RKO (cell line): ENCODE measurements at regions not wholly inside any gene's neighbourhood (a gene's known extent, or its start where the extent isn't known, plus 50 kb on each side); places are given as distances from the start of the nearest gene placed in this dataset.

ENCODE experiments used
- DNase-seq: peaks from one replicate; pipeline ENCODE4 v3.0.0-alpha.2; 2016; ENCODE audit warnings: low spot score

DNA sequence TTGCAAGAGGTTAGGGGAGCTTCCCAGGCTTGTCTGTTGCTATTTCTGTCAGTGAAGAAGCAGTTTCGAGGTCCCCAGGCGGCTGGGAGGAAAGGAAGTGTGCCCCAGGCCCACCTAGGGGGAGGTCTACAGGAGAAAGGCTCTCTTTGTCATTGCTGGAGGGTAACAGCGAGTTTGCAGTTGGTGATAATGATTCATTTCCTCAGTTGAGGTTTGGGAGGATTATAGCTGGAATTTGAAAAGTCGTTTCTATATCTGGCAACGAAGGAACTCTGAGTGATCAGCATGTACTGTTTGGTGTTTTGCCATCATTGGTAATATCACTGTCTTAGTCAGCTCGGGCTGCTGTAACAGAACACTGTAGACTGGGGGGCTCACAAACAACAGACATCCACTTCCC lies 65.5 kb upstream of the UBE3A start:
- DNase-seq = no peak

DNA sequence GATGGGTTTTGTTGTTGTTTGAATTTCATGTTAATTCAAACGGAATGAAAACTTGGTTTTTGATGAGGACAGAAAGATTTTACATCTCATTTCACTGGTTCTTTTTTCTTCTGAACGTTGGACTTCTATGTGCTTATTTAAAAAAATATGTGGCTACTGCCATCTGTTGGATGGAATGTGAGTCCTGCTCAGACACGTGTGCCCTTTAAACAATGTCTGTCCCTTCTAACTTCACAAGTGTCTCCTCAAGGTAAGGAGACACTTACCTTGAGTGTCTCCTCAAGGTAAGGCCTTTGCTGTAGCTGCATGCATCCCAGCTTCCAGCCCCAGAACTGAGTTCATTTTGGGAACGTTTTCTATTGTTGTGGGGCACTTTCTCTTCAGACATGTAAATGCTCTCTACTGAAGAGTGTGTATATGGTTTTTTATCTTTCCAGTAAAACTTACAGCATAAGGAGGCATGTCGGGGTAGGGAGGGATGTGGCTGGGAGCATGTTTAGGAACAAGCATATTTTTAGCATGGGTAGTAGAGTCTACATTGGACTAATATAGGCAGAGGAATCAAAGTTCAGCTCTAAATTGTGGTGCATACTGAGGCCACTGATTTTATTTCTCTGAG lies 63.1 kb upstream of the UBE3A start:
- peak; percentile 78 for DNase-seq

DNA sequence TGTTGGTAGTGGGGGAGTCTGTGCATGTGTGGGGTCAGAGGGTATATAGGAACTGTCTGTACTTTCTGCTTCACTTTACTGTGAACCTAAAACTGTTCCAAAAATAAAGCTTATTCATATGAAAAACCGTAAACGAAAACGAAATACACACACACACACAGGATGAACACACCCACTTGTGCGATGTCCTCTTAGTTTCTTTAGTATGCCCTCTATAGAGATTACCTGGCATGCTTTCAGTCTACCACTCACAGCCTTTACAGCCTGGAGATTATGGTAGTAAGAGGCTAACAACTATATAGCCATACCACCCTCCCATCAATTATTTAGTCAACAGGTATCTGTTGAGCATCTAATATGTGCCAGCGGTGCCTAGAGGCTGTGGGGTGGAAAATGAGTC lies 60.0 kb upstream of the UBE3A start:
- DNase-seq = no peak

DNA sequence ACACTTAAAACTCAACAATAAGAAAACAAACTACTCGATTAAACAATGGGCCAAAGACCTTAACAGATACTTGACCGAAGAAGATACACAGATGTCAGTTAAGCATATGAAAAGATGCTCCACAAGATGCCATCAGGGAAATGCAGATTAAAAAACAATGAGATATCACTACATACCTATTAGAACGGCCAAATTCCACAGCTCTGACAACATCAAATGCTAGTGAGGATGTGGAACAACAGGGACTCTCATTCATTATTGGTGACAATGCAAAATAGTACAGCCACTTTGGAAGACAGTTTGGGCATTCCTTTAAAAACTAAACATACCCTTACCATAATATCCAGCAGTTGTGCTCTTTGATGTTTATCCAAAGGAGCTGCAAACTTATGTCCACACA lies 59.1 kb upstream of the UBE3A start:
- DNase-seq = no peak

DNA sequence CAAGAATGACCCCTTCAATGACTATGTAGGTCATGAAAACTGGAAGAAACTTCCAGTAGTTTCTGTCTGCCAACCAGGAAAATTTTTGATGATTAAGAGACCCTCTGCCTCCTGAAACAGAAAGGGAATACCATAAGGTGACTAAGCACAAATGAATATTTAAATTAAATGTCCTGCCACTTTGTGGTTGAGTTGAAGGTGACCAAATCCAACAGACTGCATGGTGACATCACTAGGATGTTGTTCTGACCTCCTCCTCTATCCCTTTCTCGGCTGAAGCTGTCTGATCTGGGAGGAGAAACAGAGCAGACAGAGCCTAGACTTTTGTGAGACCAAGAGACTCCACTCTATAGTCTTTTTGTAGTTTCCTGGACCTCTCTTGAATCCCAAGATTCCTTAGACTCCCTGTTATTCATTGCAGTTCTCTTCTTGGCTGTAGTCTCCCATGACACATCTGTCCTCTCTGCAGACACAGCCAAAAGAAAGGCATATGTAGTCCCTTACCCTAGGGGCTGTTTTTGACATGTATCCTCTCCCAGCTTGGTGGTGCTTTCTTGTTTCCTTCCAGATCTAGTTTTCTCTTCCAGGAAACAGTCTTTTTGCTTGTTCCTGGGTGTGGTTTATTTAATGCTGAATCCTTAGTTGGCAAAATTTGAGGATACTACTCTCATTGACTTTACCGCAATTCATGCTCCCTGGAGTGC lies 55.2 kb upstream of the UBE3A start:
- no peak for DNase-seq

DNA sequence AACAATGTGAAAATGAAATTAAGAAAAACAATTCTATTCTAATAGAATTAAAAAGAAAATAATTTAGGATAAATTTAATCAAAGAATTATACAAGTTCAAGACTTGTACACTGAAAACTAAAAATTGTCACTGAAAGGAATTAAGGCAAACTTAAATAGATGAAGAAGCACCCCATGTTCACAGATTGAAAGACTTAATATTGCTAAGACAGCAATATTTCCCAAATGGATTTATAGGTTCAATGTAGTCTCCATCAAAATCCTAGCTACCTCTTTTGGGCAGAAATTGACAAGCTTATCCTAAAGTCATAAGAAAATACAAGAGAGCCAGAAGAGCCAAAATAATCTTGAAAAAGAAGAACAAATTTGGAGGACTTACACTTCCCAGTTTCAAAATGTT lies 53.5 kb upstream of the UBE3A start:
- no peak for DNase-seq
